ENCODE measurements at regions not wholly inside any gene's neighbourhood (a gene's known extent, or its start where the extent isn't known, plus 50 kb on each side); places are given as distances from the start of the nearest gene placed in this dataset.

- TF ChIP-seq CTCF (IDR thresholded peaks at IDR 0.05; ENCODE audit: insufficient read depth, low read depth, low read length) (no peak), EZH2 (IDR thresholded peaks at IDR 0.05; ENCODE audit: insufficient read depth, low read length) (no peak)
Measured at GRCh38 chr6:141105481-141105880, 1027.2 kb upstream of the GJE1 start.
